IPS DF 19.7 (cell line): ENCODE measurements at regions not wholly inside any gene's neighbourhood (a gene's known extent, or its start where the extent isn't known, plus 50 kb on each side); places are given as distances from the start of the nearest gene placed in this dataset.
"Not testable (repeated sequence)": the region's sequence is repeated elsewhere in the genome, so short reads cannot be mapped to it uniquely, and the experiment has no call there.

Source experiments
- DNase-seq: peaks from one replicate; pipeline ENCODE4 v3.0.0-alpha.2; 2013; ENCODE audit warnings: low read depth, low spot score

DNA sequence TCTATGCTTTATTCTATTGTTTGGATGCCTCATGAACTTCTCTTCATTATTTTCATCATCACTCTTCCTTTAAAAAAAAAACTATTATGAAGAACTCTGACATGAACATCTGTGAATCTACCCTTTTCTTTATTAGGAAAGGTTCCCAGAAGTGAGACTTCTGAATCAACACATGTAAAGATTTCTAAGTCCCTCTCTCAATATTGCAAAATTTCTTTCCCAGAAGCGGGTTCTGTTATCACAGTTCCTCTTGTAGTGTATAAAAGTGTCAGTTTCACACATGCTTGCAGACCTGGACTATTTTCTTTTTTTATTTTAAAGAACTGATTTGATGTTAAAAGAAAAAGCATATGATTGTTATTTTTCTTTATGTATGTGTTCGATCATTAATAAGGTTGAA lies 330.8 kb upstream of the KLF3 start:
- no peak for DNase-seq

DNA sequence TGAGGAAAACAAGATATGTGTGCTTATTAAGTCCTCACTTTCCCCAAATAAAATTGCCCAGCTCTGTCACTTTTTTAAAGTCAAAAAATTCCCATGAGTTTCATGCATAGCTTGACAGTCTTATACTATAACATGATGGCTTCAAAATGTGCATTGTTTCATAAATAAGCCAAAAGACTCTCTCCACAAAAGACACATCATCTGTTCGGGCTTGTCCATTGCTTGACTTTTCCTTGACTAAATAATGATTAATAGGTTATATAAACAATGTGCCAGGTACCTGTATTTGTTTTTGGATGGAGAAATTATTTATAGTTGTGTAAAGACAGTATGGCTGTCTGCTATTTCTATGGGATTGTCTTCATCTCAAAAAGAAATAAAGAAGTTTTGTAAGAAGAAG lies 329.2 kb upstream of the KLF3 start:
- DNase-seq, result no peak

DNA sequence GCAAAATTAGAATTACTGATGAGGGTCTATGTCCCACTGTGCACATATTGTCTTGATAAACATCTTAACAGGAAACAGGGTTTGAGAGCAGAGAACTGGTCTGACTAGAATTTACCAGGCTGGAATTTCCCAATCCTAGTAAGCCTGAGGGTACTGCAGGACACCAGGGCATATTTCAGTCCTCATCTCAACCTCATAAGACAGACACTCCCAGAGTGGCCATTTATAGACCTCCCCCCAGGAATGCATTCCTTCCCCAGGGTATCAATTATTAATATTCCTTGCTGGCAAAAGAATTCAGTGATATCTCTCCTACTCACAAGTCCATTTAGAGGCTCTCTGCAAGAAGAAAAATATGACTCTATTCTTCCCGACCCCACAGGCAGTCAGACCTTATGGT lies 325.1 kb upstream of the KLF3 start:
- not testable (repeated sequence) for DNase-seq

DNA sequence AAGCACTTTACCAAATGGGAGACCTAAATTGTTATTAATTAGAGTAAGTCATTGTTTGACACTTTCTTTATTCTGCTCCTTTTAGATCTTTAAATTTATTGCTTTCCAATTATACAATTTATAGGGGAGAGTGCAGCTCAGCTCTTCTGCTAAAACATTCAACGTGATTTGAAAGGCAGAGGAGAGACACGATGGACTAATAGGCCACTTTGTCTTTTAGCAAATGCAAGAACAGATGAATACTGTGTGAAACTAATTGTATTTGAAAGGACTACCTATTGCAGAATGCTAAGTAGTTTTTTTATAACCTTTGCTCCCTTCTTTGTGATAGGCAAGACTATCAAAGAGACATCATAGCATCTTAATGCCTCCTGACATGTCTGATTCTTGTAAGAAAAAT lies 320.4 kb upstream of the KLF3 start:
- DNase-seq, result no peak

DNA sequence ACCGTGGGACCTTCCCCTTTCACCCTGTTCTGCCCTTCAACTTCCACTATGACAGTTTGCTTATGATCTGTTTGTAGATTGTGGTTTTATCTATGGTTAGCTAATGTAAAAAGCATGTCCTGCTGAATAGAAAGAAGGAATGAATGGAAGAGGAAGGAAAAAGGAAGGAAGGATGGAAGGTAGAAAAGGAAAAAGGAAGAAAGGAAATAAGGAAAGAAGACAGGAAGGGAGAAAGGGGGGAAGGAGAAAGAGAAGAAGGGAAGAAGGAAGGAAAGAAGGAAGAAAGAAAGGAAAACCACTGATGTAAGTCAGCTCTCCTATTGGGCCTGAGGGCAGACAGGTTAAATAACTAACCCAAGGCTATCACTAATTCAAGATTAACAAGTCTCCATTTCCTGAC lies 319.1 kb upstream of the KLF3 start:
- DNase-seq, result no peak

DNA sequence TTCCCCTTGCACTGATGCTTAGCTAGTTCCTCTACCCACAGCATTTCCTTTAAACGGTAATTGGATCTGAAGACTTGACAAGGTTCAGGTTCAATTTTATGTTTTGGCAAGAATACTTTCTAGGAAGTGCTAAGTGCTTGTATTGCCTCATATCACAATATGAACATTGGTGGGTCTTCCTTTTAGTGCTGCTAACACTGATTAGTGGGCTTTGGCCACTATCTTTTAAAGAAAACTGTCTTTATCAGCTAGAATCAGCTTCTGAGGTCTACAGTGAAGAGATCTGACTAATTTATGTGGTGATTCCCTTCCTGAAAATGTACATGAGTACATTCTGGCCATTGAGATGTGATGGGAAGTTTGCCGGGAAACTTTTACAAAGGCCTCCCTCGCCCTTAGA lies 316.7 kb upstream of the KLF3 start:
- DNase-seq, result no peak

DNA sequence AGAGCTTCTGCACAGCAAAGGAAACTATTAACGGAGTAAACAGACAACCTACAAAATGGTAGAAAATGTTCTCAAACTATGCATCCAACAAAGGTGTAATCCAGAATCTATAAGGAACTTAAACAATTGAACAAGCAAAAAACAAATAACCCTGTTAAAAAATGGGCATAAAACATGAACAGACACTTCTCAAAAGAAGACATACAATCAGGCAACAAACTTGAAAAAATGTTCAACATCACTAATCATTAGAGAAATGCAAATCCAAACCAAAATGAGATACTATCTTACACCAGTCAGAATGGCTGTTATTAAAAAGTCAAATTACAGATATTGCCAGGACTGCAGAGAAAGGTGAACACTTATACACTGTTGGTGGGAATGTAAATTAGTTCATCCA lies 309.6 kb upstream of the KLF3 start:
- no peak for DNase-seq

DNA sequence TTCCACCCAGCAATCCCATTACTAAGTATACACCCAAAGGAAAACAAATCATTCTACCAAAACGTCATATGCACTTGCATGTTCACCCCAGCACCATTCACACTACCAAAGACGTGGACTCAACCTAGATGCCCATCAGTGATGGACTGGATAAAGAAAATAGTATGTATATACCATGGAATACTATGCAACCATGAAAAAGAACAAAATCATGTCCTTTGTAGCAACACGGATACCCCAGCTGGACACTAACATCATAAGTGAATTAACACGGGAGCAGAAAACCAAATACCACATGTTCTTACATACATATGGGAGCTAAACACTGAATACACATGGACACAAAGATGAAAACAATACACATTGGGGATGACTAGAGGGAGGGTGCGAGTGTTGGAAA lies 309.1 kb upstream of the KLF3 start:
- no peak for DNase-seq

DNA sequence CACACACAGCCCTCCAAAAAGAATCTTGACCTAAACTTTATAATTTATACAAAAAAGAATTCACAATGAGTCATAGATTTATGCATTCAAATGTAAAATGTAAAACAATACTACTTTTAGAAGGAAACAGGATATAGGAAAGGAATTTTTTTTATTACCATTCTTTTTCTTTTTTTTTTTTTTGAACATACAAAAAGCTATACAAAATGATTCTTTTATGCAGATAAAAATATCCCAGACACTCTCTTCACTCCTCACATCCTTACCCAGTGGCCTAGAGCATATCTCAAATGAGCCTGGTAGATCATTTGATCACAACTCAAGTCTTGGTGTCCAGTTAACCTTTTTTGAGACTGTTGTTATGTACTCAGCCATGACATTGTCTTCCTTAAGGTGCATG lies 307.3 kb upstream of the KLF3 start:
- no peak for DNase-seq

DNA sequence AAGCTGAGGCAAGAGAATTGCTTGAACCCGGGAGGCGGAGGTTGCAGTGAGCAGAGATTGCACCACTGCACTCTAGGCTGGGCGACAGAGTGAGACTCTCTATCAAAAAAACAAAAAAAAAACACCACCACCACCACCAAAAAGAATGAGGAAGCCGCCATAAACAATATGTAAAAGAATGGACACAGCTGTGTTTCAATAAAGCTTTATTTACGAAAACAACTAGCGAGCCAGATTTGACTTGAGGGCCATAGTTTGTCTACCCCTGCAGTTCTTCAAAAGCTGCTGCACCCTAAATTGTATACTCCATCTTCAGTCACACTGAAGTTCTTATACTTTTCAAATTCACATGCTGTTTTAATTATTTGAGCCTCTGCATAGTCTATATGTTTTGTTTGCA lies 306.5 kb upstream of the KLF3 start:
- DNase-seq, result no peak

DNA sequence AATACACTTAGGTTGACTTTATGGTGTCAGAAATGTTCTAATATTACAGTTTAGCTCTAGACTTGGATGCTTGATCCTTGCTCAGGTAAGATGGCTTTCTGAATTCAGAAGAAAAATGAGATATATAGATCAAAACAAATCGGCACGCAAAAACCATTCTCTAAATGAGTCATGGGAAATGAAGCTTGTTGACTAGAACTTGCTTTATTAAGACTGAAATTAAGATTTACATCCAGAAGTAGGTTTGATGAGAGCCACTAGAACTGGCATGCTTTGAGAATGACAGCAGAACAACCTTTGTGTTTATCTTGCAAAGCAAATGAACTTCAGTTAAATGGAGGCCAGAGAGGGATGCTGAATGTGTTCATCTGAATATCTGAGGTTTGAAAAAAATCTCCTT lies 304.9 kb upstream of the KLF3 start:
- DNase-seq, result no peak

DNA sequence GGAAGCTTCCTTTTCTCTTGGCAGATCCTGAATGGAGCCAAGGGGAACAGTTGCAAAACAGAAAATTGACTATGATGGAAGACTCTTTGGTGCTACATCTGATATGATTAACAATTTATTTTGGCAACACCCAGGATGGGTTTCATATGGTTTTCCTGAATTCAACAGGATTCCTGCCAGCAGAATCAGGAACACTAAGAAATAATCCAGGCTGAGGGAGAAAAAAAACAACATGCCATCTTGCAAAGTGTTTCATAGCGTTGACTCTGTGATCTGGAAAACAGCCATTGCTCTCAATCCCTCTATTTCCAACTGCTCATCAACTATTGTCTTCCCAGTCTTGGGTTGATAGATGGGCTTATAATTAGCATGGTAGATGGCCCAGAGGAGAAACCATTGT lies 303.8 kb upstream of the KLF3 start:
- no peak for DNase-seq

DNA sequence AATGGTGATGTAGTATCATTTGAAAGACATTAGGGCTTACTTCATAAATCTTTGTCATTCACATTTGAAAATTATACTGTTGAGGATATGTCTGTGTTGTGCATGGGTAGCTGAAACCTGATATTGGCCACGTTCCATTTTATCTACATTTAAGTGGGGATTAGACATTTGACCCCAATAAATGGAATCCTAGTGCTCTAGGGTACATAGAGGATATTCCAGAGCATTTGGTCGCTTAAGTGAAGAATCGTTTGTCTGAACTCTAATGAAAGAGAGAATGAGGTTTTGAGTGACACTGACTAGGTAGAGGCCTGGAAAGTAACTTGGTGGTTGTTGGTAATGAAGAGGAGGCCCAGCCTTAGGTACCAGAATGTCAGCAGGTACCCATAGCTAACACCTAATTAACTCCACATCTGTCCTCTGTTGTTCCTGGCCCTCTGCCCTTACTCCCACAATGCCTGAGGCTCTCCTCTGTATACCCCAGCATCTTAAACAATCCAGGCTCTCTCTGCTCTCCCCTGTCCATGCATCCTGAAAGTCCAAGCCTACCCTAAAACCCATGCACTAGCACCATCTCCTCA lies 299.5 kb upstream of the KLF3 start:
- DNase-seq, result no peak

DNA sequence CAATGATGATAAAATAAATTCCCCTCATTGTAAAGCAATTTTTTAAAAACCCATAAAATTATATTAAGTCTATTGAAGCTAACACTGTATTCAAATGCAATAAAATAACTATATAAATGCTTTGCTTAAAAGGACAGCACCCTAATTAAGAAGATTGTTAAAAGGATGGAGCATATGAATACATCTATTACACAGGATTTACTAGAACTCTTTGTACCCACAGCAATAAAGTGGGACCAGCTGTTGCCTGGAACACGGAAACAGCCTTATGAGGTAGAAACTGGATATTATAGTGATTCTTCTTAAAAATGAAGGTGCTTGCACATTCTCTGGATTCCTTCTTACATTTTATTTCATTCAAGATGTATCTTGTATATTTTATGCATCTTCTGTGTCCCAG lies 298.7 kb upstream of the KLF3 start:
- DNase-seq, result no peak

DNA sequence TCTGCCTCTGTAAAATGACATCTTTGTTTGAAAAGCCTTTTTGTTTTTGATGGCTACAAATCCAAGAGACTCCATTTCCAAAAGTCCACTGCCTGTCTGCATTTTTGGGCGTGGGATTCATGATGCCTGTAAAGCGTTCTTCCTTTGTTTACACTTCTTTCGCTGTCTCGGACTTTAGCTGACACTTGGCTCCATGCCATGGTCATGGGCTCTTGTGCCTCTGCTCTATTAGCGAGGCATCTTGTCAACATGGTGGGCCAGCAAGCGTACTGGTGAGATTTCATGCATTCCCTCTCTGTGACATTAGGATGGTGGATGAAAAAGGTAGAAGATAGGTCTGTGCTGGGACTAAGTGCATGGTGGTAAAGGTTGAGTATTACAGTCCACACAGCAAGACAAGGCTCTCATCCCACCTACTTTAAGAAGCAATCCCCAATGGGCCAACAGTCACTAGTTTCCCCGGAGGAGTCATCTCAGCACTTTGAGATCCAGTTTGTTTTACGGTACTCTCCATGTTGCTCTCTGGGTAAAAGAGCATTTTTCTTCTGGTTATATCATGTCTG lies 298.2 kb upstream of the KLF3 start:
- DNase-seq, result no peak

DNA sequence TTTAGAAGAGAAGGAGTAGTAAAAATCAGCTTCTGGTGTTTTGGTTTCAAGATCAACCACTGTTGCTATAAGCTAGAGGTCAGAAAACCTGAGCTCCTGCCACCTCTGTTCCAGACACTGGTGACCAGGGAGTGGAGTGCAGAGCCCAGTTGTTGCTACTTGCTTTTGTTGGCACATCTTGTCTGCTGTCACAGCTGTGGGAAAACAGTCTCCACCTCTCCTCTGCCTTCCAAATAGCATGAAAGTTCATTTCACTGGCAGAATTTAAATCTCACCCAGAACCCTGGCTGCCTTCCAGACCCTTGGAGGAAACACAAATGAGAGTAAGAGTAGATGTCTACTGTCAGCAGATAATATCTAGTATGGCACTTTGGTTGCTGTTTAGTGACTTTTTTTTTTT lies 297.5 kb upstream of the KLF3 start:
- DNase-seq, result no peak

DNA sequence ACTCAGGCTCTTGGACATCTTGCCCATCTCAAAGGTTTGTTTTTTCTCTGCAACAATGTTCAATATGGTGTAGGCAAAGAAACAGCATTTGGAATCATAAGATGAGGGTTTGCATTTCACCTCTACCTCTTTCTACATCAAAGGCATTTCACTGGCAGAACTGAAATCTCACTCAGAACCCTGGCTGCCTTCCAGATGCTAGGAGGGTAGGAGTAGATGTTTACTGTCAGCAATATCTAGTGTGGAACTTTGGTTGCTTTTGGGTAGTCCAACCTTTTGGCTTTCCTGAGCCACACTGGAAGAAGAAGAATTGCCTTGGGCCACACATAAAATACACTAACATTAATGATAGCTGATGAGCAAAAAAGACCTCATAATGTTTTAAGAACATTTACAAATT lies 297.0 kb upstream of the KLF3 start:
- DNase-seq, result no peak

DNA sequence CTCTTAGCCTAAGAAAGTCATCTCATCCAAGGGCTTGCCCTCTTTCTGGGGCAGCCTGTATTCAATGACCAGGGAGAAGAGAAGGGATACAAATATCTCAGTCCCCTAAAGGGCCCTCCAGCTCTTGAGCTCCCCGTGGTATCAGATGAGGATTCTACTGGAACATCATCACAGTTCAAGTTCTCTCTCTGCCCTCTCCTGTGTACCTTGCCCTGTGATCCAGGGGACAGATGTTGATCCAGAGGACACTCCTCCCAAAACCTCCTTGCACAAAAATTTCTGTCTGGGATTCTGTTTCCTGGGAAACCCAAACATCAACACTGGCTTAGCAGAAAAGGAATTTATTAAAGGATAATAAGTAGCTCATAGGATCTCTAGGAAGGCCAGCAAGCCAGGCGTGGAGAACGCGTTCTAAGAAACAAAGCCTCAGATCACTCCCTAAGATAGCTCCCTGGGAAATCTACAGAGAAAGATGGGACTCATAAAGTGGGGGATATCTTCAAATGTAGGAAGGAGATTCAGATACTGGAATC lies 296.3 kb upstream of the KLF3 start:
- DNase-seq, result no peak

DNA sequence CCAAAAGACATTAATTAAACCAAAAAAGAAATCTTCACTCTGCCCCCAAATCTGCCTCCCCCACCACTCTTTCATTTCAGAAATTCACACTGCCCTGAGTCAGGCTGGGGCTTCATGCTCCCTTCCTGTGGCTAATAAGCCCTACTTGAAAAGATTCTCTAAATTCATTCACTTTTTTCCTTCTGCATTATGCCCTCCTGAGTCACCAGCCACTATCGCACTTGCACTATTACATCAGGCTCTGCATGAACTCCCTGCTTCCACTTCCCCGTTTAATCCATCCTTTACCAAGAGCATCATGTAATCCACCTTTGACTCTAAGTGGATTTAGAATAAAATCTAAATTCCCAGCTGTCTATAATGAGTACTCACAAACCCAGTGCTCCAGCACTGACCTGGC lies 295.4 kb upstream of the KLF3 start:
- no peak for DNase-seq

DNA sequence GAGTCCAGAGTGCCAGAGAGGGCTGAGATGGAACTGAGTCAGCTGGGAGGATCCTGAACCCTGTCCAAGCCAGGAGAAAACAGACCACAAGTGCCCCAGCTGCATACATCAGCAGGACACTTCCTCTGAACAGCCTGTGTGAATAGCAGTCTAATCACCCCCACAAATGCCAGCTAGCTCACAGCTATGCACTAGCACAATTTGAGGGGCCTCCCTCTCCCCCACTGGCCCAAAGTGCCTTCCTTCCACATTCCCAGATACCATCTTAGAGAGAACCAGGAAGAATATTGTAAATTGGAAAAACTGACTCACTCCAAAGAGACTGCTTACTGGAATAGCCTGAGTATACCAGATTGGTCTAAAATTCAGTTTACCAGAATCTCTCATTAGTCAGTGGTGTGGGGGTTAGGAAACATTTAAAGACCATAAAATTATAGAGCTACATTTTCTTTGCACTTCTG lies 292.6 kb upstream of the KLF3 start:
- DNase-seq, result no peak

DNA sequence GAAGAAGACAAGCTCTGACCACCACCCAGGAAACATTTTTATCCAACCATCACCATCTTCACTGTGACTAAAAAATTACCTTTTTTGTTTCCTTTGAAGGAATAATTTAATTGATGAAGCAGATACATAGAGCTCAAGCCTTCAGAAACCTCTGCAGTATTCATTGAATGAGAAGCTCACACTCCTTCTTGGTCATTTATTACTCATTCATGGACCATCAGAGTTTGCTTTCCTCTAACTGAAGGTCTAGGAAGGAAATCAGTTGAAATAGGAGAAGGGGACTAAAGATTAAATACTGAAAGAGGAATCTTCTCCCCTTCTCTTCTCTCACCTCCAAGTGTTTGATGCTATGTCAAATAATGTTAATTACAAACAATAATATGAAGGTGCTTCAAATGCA lies 290.6 kb upstream of the KLF3 start:
- DNase-seq, result no peak

DNA sequence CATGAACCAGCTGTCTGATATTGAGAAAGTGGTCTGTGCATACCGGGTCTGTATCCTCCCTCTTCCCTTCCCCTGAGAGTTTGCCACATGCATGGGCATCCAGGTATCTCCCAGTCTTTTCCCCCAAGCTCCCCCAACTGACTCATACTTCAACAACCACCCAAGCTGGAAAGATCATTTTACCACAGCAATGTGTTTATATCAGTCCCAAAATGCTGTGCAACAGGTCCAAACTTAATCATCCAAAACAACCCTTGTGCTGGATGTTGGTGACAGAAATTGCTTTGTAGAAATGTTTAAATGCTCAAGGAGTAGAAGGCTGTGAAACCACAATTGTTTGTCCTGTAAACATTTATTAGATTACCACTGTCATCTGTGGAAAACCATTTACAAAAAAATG lies 286.8 kb upstream of the KLF3 start:
- DNase-seq, result no peak

DNA sequence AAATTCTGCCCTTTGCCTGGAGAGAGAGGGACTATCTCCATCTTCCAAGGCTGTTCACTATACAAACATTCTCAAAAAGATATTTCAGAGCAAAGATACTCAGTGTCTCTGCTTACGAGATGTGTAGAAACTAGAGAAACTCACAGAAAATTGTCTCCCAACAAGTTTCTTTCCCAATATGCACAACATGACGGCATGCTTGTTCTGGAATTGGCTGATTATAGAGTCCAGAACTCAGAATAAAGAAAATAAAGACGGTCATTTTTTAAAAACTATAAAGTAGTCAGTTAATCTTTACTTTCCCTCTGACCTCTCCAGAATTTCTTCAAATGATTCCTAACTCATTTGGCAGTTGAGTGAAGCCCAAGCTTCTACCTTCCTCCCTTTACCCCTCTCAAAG lies 285.5 kb upstream of the KLF3 start:
- DNase-seq, result no peak

DNA sequence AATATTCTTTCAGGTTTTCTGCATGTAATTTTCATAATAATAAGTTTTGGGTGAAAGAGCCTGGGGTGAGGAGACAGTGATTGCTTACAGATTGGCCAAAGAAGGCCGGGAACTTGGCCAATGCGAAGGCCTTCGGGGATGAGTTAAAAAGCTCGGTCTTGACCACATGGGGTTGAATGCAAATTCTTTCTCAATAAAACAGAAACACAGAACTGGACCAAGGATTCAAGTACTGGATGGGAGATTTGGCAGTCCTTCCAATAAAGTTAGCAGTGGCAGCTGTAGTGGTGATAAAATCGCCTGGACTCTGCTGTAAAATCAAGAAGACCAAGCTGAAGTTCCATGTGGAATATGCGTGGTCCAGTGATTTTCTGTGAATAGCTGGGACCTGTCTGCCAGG lies 282.2 kb upstream of the KLF3 start:
- no peak for DNase-seq
